Activated T-cell treated with anti-CD3 and anti-CD28 coated beads for 48 hours (primary cell): ENCODE measurements at regions not wholly inside any gene's neighbourhood (a gene's known extent, or its start where the extent isn't known, plus 50 kb on each side); places are given as distances from the start of the nearest gene placed in this dataset.
A peak's percentile ranks its signal among the peaks of the same experiment; 100 is the strongest.
"Not testable (repeated sequence)": the region's sequence is repeated elsewhere in the genome, so short reads cannot be mapped to it uniquely, and the experiment has no call there.

Experiments
- DNase-seq: peaks from one replicate; pipeline ENCODE4 v3.0.0-alpha.2; 2020; ENCODE audit warnings: low read depth

GRCh38 chrX:43225626-43226328, 430.3 kb upstream of the MAOA start:
- DNase-seq = no peak

- DNase-seq = no peak
Measured at GRCh38 chrX:43238461-43238945, 417.6 kb upstream of the MAOA start.

GRCh38 chrX:43239356-43239755, 416.7 kb upstream of the MAOA start:
- no peak for DNase-seq

- DNase-seq = no peak
Measured at GRCh38 chrX:43255596-43255995, 400.5 kb upstream of the MAOA start.

- DNase-seq = no peak
Measured at GRCh38 chrX:43266487-43266886, 389.6 kb upstream of the MAOA start.

- DNase-seq = no peak
Measured at GRCh38 chrX:43267652-43268051, 388.4 kb upstream of the MAOA start.

DNA sequence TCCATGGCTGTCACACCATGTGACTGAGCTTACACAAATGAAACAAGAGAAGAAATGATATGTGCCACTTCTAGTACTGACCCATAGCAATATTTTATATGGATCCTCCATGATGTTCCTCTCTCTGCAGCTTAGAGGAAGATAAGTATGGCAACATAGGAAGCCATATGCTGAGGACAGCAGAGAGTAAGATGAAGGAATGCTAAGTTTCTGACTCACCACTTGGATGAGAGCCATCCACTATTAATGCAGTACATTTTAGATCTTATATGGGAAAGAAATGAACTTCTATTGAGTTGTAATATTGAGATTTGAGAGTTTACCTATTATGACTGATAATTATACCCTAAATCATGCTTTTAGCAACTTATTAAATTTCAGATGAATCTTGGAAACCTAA, 386.9 kb upstream of the MAOA start:
- DNase-seq = no peak

- DNase-seq = no peak
Measured at GRCh38 chrX:43277879-43278278, 378.2 kb upstream of the MAOA start.

DNA sequence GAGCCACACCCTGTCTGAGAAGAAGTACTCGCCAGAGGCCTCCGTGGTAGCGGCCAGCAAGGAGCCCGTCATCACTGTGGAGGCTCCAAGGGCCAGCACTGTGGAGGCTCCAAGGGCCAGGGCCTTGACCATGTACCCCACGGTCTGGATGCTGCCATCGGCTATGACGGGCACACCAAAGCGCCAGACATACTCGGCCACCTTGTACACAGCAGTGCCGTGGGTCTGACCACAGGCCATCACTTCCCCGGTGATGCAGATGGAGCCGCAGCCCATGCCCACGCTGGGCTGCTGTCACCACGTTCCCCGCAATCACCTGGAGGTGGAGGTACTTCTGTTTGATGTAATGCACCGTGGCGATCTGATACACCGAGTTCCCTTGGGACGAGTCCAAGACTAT, 377.7 kb upstream of the MAOA start:
- no peak for DNase-seq

DNA sequence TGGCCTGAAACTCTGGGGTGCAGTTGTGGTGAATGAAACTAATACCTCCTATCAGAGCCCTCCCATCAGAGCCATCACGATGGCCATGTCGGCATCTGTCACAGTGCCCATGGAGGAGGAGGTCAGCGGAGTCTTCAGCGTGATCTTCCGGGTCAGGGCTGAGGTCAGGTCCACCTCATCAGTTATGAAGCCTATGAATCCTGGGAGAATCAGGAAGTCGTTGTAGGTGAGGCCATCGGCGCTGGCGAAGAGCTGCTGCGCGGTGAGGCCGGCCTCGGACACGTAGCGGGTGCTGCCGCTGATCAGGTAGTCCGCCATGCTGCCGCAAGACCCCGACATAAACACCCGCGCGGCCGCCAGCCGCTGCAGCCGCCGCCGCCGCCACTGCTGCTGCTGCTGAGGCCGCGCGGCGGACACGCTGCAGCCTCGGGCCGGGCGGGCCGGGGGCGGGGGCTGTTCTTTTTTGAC, 376.7 kb upstream of the MAOA start:
- no peak for DNase-seq

GRCh38 chrX:43283187-43283586, 372.9 kb upstream of the MAOA start:
- no peak for DNase-seq

DNA sequence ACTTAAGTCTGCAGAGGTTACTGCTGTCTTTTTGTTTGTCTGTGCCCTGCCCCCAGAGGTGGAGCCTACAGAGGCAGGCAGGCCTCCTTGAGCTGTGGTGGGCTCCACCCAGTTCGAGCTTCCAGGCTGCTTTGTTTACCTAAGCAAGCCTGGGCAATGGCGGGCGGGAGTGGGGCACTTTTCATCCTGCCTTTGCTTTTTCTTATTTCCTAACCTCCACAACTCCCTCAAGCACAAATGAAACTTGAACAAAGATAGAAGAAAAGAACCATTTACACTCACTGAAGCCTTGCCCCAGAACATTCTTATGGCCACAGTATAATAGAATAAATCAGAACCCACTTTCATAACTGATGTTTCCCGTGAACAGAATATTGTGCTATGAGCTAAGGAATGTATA, 344.5 kb upstream of the MAOA start:
- DNase-seq = not testable (repeated sequence)

DNA sequence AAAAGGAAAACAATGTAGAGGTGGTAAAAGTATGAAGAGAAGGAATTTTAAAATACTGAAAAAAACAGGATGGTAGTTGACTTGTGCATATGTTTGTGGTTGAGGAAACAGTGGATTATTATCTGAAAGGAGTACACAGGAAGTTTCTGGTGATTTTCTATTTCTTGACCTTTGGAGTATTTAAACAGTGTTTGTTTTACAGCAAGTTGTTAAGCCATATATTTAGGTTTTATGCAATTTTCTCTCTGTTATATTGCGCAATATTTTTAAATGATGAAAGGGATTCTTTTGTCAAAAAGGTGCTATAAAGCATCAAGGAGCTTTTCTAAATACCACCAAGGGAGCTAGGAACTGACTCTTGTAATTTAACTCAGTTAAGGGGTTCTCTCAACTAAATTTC, 343.1 kb upstream of the MAOA start:
- no peak for DNase-seq

DNA sequence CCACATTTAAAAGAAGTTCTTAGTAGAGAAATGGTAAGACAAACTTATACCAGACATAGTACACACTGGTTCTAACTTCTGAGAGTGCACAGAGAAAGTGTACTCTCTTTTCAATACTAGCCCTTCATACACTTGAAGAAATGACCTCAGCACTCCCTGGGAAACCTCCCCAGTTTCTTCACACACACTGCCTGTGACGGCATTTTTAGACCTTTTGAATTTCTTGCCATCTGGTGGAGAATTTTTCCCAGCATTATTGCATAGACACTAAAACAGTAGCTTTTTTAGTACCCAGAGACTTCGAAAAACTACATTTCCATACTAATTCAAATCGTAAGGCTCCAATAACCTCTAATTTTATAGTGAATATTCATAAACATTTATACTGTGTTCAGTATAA, 341.6 kb upstream of the MAOA start:
- no peak for DNase-seq

GRCh38 chrX:43315622-43316021, 340.5 kb upstream of the MAOA start:
- DNase-seq = no peak

- no peak for DNase-seq
Measured at GRCh38 chrX:43316146-43316545, 340.0 kb upstream of the MAOA start.

DNA sequence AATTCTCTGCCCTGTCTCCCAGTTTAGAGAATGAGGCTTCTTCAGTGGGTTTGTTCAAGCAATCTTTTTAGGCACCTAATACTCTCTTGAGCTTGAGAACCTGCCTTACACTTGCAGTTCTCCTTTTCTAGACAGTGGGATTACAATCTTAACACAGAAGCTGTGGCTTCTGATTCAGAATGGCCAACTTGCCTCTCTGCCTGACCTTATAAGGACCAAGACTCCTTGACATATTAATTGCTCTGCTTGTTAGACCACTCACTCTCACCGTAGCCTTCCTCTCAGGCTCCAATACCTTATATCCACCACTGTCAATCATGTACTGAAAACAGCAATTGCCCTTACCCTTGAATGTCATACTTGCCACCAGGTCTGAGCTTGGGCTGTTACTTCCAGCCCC, 338.7 kb upstream of the MAOA start:
- no peak for DNase-seq

GRCh38 chrX:43328358-43328946, 327.6 kb upstream of the MAOA start:
- no peak for DNase-seq

GRCh38 chrX:43333543-43333942, 322.6 kb upstream of the MAOA start:
- DNase-seq = no peak

- DNase-seq = no peak
Measured at GRCh38 chrX:43345166-43345565, 310.9 kb upstream of the MAOA start.

- DNase-seq = peak; percentile 9
Measured at GRCh38 chrX:43349363-43349762, 306.7 kb upstream of the MAOA start.

GRCh38 chrX:43350935-43351334, 305.2 kb upstream of the MAOA start:
- no peak for DNase-seq

GRCh38 chrX:43357741-43358140, 298.4 kb upstream of the MAOA start:
- DNase-seq = no peak

GRCh38 chrX:43373032-43373431, 283.1 kb upstream of the MAOA start:
- no peak for DNase-seq
